Stimulated activated CD4-positive, alpha-beta T cell treated with anti-CD3 and anti-CD28 coated beads, Interleukin-12 subunit alpha, Interleukin-12 subunit beta, amount 100 ng/mL, for 24 hours (primary cell): ENCODE measurements at regions not wholly inside any gene's neighbourhood (a gene's known extent, or its start where the extent isn't known, plus 50 kb on each side); places are given as distances from the start of the nearest gene placed in this dataset.

Source experiments
- DNase-seq, 2 experiments: peaks; one replicate each; pipeline ENCODE4 v3.0.0-alpha.2; 2020; ENCODE audit warnings: low read depth in 2 of 2

DNA sequence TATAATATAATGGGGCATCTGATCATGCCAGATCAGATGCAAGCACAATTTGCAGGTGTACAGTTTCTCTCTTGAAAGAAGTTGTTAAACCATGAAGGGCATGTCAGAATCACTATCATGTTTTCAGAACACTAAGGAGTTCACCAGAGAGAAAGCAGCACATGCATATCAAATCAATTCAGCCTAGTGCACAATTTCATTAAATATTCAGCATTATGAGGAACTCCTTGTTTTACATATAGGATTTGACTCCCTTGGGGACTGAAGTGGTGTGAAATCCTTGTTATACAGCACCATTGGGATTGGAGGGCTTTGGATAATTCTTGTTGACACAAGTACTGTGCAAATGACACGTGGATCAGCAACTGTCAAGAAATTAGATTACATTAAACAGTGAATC, 562.1 kb upstream of the KLHL29 start:
- DNase-seq: no peak

DNA sequence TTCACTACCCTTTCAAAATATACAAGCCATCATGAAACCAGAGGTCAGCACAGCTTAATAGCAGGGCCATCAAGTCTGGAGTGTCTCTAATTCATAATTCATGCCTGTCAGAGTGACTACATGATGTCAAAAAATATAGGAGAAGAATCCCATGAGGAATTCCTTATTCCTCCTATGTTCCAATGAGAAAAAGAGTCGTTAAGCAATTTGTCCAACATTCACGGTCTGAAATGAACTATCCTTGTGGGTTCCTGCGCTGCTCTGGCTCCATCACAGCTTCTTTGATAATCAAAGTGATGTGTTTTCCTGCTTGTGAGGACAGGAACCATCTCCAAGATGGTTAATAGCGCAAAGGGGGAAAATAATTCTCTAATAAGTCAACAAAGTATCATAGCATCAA, 560.4 kb upstream of the KLHL29 start:
- DNase-seq: no peak

DNA sequence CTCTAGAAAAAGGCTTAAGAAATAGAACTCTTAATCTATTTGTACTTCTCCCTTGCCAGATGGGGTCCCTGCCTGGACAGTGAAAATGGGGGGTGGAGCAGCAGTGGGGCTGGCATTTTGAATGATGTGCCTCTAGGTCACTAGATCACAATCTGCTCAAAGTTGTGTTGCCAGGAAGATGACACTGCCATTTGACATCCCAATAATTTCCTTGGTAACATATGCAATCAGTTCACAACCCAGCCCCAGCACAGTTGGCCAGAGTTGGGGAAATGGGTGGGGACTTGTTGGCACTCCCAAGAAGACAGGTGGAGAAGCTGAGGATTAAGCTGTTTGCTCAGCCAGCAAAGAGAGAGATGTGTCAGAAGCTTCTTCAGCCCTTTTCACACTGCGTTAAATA, 558.3 kb upstream of the KLHL29 start:
- no peak for DNase-seq

DNA sequence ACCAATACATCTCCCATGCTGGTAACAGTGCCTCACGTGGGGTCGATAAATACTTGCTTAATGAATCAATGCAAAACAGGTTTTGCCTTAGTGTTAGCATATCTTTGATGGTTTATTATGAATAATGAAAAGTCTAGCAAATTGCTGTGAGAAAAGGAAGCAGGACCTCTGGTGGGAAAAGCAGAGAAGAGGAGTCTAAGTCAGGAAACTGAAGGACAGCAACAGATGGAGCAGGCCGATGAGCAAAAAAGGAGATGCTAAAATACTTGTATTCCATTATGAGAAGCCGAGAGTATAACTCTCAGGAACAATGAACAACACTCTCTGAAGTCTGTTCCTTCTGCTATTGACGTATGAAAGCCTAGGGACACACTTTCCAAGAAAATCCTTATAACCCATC, 555.2 kb upstream of the KLHL29 start:
- DNase-seq: no peak

DNA sequence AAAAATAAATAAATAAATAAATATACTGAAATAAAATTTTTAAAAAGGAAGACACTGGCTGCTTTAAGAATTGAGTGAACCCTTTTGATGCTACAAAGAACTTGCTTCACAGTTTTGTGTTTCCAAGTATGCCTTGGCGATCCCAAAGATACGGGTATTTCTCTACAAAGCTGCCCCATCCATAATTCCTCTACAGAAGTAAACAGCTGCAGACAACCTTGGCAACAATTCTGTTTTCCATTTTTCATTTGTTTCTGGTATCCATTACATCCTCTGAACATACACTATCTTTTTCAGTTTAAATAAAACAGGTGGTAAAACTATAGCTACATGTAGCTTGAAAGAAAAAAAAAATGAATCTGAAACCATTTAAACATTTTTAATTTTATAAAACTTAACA, 552.8 kb upstream of the KLHL29 start:
- DNase-seq: no peak

DNA sequence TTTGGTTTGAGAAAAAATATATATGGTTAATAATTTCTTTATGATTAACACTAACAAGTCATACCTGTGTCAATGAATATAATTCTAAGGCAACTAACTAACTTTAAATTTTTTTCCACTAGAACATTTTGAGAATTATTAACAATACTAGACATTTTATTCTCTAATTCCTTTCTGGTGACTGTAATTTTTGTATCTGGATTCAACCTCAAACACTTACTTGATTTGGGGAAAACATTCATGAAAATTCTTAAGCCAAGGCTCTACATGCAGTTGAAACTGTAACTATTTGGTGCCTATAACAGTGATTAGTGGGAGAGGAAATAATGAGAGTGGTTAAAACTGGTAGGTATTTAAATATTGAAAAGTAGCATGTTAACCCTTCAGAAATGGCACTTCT, 546.5 kb upstream of the KLHL29 start:
- no peak for DNase-seq

DNA sequence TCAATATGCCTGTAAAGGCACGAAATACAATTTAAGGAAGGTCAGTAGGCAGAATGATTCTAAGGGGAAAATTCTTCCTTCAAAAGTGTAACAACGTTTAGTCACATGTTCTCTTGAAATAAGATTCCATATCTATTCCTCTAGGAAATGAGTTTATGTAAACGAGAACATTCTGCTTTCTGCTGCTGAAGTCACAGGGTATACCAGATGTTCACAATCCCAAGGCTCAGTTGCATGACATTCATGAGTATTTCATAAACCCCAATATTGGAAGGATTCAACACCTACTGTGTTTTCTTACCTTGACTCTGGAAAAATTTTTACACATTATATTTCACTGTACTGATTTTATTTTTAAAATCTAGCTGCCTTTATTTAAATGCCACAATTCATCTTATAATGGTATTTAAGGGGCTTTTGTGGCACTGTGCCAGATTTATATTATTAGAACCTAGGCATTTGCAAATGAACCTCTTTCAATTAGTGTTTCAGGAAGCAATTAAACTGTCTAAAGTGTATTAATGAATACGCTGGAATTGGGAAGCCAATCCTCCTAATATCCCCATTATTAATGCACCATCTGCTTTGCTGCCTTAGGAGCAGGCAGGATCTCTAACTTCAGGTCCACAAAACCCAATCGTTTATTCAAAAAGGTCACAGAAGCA, 542.6 kb upstream of the KLHL29 start:
- DNase-seq: no peak

DNA sequence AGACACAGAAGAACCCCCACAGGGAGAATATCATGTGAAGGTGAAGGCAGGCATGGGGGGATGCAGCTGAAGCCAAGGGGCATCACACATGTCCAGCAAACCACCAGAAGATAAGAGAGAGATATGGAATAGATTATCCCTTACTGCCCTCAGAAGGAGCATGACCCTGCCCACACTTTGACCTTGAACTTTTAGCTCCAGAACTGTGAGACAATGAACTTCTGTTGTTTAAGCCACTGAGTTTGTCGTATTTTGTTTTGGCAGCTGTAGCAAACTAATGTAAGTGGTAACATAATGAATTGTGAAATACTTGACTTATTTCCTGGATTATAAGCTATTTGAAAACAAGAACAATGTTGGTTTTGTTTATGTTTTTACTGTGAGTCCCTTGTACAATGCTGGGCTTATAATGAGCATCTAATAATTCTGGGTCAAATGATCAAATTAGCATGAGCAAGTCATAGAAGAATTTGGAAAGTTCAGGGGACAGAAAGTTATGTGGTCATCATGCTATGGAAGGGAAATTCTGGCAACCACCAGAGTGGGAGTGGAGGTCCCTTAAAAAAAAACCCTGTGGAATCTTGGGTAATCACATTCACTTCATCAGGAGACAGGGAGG, 541.0 kb upstream of the KLHL29 start:
- DNase-seq: no peak

DNA sequence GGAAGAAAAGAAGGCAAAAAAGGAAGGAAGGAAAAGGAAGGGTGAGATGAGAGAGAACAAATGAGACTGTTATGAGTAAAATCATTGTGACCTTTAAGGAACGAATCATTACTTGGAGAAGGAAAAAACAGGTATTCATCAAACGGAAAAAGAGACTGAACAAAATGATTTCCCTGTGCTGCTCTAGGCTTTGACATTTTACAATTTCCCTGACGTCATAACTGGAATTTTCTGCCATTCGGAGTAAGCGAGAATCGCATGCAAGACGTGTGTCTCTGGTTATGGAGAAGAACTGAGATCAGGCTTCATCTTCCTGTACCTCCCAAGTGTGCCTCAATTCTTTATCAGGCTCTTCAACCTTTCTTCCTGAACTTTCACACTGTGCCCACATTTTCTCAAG, 534.7 kb upstream of the KLHL29 start:
- DNase-seq: no peak

DNA sequence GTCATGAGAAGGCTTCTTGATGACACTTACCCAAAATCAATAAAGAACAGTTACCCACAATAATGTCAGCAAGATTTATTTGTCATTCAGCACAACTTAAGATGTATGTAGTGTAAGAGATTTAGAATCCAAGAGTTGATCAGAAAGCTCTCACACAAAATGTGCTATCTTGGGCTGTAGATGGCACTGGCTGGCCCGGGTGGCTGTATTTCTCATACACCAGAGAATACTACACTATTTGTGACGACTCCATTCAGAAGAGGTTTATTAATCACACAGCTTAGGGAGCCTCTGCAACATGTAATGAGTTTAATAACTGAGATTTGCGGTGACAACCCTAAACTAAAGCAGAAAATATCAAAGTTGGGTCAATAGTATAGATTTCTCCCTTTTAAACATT, 530.4 kb upstream of the KLHL29 start:
- DNase-seq: no peak

DNA sequence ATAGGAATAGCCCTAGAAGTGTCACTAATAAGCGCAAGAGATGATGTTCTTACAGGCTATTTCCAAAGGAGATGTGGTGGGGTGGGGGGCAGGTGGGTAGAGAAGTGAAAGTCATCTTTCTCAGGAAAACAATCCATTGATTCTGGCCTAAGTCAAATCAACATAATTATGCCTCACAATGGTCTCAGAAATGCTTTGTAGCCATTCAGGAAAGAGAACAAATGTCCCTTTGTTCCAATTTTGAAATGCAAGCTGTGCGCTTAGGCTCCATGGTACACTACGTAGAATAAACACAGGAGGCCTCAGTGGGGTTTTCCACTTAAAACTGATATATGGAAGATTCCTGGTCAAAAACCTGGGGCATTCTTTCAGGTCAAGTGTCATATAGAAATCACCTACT, 529.9 kb upstream of the KLHL29 start:
- DNase-seq: no peak

DNA sequence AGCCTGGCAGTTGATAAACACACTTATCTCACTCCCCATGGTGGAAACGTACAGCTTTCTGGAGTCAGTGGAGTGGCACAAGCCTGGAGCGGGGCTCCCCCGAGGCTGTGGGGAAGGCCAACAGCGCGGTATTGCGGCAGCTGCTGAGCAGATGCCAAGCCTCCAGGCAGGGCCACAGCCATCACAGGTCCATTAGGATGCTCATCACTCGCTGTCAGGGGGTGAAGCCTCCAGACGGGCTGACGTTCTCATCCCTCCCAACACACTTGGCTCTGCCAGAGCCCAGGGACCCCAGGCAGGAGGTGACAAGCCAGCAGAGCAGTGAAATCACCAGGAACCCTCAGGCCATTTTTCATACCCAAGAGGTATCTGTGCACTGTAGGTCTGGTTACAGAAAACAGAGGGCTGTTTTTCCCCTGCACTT, 529.2 kb upstream of the KLHL29 start:
- no peak for DNase-seq

DNA sequence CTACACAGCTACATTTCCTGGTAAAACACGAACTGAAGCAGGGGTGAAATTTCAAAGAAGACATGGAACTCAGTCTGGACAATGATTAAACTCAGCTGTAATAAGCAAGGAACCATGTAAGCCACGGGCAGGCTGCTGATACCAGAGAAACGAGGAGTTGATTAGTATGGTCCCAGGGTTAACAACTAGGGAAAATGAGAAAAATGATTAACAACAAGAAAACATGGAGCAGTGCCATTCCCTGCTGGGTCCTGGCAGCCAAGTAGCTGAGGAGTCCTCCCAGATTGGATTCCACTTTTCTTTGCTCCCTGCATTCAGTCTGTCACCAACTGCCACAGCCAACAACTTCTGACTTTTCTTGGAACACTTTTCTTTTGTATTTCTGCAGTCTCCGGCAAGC, 517.0 kb upstream of the KLHL29 start:
- DNase-seq: no peak

DNA sequence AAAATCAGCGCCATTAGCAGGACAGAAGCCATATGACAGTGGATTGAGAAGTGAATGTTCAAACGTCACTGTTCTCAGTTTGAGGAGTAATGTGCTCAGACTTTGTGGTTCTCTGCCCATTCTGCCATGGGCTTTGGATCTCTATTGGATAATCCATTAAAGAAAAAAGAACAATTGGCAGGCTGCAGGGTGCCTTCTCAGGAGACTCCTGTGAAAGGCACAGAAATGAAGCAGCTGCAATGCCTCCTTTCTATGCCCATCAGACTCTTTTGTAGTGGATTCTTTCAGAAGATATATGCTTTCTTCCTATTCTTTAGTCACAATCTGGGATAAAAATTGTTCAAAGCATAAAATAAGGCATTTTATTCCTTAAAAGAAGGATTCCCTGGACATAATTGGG, 506.9 kb upstream of the KLHL29 start:
- DNase-seq: no peak

DNA sequence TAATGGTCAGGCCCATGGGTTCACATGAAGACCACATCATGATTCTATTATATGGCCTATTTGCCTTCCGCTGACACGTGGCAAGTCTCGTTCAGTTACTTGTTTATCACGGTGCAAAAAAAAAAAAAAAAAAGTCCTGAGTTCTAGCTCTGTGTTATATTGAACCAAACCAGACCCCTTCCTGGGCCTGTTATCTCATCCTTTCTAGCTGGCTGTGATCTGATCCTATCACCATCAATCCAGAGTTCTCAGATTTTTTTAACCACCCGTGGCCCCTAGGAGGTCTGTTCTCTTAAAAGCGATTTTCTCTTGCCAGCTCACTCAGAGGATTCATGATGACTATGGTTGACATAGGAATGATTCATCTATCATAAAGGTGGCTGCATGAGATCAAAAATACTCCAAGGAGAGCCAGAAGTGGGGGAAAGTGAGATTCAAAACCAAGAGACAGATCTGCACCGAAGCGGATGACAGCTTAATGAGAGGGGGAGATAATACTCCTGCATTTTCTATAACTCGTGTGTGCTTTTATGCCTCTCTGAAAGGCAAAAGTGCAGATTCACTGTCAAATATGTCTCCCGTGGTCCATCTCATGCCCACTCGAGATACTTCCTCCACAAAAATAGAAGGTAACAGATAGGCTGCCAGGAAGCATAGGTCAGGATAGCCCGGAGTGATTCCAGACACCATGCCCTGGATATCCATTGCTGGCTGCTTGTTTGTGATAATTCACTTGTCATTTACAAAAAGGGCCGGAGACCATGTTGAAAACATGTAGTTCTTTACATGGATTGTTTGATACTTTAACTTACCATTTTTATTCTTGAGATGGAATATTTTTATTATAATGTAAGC, 505.7 kb upstream of the KLHL29 start:
- no peak for DNase-seq

DNA sequence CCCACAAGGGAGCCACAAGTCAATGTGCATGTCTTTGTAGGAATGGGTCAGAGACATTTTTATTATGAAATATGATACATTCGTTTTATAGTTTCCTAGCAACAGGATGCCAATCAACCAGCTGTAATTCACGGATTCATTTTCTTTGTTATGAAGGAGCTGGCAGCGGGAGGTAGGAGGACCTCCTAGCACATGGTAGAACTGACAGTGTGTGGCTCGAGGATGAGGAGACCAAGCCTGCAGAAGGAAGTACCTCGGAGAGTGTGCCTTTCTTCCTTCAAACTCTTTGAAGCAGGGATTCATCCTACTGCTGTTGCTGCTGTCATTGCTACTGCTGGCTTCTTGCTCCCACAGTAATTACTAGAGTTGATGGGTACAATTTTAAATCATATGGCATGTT, 504.8 kb upstream of the KLHL29 start:
- no peak for DNase-seq

DNA sequence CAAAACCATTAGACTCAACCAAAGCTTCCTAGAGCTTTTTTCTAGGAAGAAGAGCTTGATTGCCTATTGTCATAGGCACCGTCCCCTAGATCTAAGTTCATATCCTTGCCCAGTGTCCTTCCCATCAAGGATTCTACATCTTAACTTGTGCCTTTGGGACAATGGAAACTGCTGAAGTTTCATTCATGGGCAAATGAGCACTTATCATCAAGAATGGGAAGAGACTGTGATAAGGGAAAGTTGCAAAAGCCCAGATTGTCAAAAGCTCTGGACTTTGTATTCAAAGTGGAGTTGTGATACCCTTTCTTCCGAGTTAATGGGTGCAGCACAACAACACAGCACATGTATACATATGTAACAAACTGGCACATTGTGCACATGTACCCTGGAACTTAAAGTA, 503.0 kb upstream of the KLHL29 start:
- no peak for DNase-seq

DNA sequence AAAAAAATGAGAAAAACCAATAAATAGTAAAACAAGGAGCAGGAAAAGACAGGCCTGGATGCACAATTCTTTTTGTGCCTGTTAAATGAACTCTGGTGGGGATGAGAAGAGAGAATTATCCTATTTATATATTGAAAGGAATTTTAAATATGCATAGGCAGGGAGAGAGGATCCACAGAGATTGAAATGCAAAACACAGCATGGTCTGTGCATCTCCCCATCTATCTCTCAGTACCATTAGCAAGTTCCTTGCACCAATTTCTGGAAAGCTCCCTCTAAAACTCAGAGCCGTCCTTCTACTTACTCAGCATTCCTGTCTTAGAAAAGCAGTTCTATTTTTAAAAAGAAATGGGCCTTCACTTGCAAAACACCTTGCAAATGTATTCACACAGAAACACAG, 502.3 kb upstream of the KLHL29 start:
- no peak for DNase-seq

DNA sequence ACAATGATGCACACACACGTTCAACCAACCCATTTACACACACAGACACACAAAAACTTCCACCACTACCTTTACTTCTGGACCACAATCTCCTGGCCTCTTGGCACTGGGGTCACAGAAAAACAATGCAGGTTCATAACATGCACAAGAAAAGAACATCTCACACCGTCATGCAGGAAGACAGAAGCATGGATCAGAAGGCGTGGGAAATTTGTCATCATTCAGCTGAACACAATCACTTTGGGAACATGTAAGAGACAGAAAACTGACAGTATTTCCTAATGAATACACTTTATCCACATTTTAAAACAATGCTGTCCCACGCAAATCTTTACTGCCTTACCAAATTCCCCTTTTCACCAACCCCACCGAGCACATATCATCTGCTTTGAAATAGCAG, 501.9 kb upstream of the KLHL29 start:
- DNase-seq: no peak

DNA sequence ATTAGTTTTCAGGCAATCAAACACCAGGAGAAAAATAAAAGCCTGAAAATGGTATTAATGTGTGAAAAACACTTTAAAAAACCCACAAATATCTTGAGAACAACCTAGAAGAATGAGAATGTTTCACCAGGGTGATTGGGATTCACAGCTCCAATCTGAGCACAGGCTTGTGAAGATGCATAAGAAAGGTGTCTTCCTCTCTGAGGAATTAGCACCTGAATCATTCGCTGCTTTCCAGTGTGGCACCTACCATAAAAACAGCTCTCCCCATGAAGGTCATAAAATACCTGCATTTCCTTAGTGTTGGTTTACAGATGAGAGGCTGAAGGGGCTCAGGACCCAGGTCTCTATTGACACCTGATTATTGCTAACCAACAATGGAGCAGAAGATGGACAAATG, 499.7 kb upstream of the KLHL29 start:
- DNase-seq: no peak

DNA sequence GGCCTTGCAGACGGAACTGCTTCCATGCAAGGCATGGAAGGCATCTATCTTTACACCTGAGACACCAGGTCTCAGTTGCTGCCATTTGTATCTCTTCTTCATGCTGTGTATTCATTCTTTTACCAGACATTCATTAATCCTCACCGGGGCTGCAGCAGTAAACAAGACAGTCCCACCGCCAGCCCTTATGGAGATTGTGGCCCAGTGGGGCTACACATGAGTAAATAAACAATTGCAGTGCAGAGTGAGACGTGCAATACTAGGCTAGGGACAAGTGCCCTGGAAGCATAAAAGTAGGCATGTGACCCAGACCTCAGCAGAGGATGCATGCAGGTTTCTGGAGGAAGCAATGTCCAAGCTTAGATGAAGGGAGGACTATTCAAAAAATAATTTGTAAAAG, 497.6 kb upstream of the KLHL29 start:
- DNase-seq: no peak

DNA sequence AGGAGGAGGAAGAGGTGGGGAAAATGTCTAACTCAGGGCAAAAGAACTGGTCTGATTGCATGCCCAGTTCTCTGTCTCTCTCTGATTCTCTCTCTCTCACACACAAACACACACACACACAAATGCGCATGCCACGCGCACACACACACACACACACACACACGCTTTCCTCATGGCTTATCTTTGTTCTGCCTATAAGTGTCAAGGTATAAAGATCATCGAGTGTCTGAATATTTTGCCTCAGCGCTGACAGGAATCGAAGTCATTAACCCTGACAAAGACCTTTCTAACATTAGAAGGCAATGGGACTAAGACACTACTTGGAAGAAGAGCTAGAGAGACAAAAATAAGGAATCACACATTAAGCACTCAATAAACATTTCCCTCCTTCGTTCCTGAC, 497.1 kb upstream of the KLHL29 start:
- no peak for DNase-seq

DNA sequence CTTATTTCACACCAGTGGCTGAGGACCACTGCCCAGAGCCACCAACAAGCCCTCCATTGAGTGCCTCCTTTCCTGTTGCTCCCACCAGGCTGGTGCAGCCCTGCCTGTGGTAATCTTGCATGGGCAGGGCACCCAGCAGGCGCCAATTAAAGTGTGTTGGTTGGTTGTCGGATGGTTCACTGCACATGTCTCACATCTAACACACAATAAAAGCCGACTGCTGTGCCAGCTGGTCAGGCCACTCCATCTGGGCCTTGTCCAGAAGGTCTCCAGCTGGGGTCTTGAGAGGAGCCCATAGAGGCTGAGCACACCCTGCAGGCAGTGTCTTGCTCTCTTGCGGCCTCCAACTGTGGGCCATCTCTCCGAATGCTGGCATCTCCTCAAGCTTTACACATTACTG, 494.8 kb upstream of the KLHL29 start:
- DNase-seq: no peak
